ENCODE measurements at regions not wholly inside any gene's neighbourhood (a gene's known extent, or its start where the extent isn't known, plus 50 kb on each side); places are given as distances from the start of the nearest gene placed in this dataset.

- DNase-seq, result no peak
Observed at GRCh38 chr6:170053966-170054661, 236.8 kb downstream of the DLL1 start.

DNA sequence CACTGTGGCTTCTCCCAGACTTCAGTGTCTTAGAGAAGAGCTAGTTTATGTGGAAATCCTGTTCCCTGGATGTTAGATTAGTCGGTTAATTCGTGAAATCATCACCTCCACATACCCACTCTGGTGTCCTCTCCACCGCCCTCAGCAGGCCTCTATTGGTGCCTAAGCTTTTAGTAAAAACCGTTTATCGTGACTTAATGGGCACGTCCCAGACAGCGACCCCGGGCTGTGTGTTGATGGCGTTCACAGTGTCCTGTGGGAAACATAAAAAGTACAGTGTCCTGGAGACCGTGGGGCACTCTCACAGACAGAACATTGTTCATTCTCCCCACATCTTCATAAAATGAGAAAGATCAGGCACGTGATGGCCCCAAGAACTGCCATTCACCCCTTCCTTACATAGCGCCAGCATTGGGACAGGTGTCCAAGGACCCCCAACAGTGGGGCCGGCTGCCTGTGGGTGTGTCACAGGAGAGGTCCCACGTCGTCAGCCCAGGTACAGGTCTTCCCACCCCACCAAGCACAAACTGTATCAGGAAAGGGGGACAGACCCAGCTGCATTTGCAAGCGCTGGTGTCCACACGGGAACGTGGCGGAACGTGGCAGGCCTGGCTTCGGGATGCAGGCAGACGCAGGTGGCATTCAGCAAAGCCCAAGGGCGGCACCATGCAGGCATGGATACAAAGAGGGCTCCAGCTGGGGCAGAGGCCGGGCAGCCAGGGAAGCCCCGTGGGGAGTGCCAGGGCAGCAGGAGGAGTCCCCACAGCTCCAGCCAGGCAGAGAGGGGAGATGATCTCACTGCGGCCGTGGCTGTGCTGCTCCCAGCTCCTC is 237.7 kb downstream of the DLL1 start:
- no peak for DNase-seq

DNA sequence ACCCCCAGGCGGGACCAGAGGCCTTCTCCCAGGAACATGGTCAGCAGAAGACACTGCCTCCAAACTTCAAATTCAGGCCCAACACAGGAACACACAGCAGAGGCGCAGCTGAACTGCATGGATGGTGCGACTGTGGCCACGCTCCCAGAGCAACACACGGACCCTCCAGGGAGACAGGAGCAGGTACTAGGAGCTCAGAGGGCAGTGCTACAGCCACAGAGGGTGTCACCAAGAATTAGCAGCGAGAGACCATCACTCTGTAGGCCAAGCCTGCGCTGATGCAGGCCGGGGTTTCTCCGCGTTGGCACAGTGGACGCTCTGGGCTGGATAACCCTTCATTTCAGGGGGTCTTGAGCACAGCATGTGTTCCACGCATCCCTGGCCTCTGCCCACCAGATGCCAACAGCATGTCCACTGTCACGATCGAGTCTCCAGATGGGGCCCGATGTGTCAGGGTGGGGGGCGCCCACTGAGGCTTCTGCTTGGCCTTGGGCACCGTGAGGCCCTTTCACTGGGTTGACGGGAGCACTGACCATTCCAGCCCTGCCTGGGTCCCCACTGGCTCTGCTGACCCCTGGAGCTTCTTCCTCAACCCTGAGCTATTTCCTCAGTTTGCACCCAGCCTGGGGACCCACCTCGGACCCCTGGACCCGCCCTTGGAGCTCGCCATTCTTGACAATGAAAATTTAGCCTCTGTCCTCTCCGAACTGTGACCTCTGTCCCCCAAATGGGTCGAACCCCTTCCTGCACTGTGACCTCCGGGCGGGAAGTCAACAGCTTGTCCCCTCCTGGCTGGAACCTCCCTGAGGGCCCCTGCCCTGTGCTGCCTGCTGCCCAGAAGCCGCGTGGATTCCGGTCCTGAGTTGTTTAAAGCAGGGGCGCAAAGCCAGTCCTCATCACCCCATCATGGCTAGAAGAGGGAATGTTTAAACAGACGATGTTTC is 239.4 kb downstream of the DLL1 start:
- DNase-seq, result no peak

DNA sequence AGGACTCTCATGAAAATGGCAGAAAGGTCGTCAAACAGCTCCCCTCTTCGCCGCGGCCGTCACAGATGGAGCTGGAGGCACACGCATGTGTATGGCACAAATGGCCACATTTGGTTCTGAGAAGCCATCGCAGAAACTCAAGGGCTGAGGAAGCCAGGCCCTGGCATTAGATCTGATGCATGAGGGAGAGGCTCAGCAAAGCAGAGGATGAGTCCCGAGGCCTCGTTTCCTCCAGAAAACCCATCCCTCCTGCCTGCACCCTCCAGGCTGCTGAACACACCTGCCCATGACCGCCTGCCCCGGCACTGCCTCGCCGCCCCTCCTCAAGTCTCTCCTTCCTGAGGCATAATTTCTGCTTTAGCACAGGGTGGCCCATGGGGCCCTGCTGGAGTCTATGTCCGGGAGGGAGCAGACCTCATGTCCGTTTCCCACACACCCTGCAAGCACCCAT is 240.3 kb downstream of the DLL1 start:
- DNase-seq, result no peak

GRCh38 chr6:170049641-170050561 is 241.0 kb downstream of the DLL1 start:
- DNase-seq, result no peak

DNA sequence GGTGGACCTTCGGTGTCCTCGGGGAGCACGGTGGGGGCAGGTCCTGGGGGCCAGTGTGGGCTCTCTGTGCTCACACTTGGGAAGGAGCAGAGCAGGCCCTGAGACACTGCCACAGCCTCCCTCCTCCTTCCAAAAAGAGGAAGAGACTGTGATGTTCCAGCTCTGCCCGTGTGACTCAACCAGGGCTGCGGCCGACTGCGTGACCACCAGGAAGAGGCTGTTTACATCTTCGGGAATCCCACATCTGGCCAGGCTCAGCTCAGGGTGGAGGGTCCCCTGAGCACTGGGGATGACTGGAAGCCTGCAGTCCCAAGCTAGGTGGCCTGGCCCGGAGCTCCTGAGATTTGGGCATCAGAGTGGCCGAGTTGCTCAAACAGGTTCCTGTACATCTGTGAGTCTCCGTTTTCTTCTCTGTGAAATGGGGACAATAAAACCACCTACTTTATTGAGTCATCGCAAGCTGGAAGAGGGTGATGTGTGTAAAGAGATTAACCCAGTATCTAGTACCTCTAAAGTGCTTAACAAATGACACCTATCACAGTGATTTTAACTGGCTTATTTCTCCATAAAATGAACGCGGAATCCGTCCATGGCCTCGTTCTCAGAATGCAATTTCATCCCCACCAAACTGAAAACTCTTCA is 242.1 kb downstream of the DLL1 start:
- no peak for DNase-seq

GRCh38 chr6:170047823-170048222 is 243.1 kb downstream of the DLL1 start:
- DNase-seq, result no peak

DNA sequence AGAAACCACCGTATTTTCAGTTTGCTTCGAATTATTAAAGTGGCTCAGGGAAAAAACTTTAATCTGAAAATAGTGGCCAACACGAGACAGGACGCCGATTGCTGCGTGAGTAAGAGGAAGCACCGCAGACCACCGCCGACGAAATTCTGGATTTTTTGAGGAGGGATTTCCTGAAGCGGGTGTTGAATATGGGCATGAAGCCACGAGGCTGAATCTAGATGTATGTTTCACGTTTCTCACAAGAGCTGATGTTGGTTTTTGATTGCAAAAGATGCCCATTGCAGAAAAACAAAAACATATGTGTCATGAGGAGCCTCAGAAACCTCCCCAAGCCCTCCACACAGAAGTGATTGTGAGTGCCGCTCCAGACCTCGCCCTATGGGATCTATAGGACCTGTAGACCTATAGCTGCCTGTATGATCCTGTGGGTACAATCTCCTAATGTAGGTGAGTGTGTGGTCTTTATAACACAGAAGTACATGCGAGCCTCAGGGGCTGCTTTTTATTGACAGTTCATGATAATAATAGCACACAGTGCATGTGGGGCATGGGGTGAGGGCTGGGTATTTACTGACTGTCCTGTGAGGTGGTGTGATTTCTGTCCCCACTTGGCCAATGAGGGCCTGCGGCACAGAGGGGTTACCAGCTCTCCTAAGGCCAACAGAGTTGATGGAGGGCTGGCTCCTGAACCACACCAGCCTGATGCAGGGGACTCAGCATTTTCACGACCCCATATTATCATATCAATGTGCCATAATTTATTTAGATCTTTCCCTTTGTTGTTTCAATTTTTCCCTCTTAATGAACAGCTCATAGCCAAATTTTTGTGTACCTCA is 243.9 kb downstream of the DLL1 start:
- DNase-seq, result no peak

DNA sequence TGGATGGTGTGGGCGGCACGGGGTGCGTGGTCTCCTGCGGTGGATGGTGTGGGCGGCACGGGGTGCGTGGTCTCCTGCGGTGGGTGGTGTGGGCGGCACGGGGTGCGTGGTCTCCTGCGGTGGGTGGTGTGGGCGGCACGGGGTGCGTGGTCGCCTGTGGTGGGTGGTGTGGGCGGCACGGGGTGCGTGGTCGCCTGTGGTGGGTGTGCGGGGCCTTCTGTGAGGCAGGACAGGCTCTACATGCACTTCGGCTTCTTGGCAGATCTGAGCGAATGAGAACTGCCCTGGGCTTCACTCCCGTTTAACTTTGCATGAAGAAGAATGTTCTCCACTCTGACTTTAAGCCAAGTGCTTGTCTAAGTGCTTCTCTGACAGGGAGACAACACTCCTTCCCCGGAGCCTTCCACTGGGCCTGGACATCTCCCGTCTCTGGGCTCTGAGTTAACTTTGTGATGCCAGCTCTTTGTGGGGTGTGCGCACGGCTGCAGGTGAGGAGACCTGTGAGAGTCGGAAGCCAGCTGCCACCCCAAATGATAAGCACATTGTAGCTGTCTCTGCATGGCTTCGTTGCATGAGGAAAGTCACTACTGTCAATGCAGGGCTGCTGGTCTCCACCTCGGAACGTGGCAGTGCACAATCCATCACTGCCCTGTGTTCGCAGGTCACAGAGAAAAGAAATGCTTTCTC is 244.8 kb downstream of the DLL1 start:
- no peak for DNase-seq

GRCh38 chr6:170045563-170045960 is 245.3 kb downstream of the DLL1 start:
- DNase-seq, result no peak

- no peak for DNase-seq
Observed at GRCh38 chr6:170044836-170045562, 245.9 kb downstream of the DLL1 start.

GRCh38 chr6:170043881-170044790 is 246.7 kb downstream of the DLL1 start:
- DNase-seq, result no peak

DNA sequence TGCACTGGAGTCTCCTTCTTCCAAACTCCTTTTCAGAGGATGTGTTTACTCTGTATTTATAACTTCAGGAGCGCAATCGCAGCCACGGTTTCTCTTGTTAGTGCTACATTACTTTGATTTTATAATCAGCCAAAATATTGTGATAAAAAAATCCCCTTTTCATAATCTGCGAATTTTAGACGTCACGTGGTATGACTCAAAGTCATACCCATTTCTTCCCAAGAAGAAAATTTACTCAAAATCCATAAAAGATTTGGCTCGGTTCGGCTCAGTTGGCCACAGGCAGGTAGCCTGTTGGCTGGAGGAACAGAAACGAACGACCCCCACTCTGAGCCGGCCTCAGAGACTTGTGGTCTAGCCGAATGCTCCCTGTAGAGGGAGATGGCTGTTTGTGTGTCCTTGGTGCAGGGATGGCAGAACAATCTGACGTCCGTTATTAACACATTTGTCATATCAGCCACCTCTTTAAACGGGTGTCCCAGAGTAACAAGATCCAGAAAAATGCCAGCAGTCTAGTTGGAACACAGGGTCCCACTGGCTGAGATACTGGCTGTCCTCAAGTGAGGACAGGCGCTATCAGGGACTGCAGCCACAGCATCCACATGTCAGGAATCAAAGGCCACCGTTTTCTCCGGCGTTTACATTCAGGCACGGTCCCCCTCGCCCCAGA is 247.6 kb downstream of the DLL1 start:
- no peak for DNase-seq

DNA sequence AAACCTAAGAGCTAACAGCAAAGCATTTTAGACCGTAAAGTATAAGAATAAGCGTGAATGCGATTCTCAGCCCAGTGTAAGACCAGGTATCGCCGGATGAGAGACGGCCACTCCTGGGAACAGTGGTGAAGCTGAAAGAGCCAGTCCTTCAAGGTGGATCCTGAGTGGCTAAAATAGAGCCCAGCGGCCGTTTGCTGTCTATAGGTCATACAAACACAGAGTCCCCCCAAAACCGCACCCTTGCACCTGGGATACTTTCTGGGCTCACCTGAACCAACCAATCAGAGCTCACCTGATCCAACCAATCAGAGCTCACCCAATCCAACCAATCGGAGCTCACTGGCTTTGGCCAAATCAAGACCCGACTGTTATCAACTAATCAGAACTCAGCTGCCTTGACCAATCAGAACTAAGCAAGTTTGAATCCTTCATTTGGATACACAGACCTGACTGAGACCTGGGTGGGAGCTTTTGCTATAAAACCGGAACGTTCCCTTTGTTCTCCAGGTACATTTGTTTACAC is 248.2 kb downstream of the DLL1 start:
- no peak for DNase-seq

GRCh38 chr6:170042123-170042522 is 248.8 kb downstream of the DLL1 start:
- DNase-seq, result no peak

DNA sequence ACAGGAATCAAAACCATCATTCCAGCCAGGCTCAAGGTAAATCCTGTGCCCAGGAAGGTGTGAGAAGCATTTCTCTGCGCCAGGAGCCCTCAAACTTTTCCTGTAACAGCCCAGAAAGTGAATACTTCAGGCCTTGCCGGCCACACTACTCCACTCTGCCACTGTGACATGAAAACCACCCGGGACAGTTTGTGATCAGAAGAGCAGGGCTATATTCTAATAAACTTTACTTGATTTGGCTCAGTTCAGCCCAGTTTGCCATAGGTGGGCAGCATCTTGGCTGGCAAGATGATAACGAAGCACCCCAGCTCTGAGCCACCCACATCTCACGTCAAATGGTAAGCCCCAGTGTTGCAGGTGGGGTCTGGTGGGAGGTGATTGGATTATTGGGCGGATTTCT is 249.4 kb downstream of the DLL1 start:
- no peak for DNase-seq

DNA sequence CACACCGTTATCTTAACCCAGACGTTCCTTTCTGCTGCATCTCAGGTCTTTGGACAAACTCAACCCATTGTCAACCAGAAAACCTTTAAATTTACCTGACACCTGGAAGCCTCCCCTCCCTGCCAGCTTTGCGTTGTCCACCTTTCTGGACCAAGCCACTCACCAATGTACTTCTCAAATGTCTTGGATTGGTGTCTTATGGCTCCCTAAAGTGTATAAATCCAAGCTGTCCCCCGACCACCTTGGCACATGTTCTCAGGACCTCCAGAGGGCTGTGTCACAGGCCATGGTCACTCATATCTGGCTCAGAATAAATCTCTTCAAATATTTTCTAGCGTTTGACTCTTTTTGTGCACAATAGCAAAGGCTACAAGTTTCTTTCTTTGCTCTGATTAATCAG is 250.0 kb downstream of the DLL1 start:
- DNase-seq, result no peak

All from T-helper 9 cell (primary cell).